Kidney epithelial cell (primary cell): ENCODE measurements at regions not wholly inside any gene's neighbourhood (a gene's known extent, or its start where the extent isn't known, plus 50 kb on each side); places are given as distances from the start of the nearest gene placed in this dataset.
A peak's percentile ranks its signal among the peaks of the same experiment; 100 is the strongest.

Experiments
- DNase-seq: peaks from one replicate; pipeline ENCODE4 v3.0.0-alpha.2; 2010; ENCODE audit warnings: low read depth
- H3K27me3 ChIP-seq: 2 replicates; pipeline ENCODE4 v1.6.0; 2011; ENCODE audit warnings: low read length; ENCODE audit not compliant: control insufficient read depth, insufficient read depth
- H3K36me3 ChIP-seq: 2 replicates; pipeline ENCODE4 v1.5.1; 2011; ENCODE audit warnings: low read length; ENCODE audit not compliant: control insufficient read depth, insufficient read depth
- H3K4me3 ChIP-seq: 2 replicates; pipeline ENCODE4 v1.5.1; 2011; ENCODE audit warnings: low read depth, mild to moderate bottlenecking, control low read depth, low read length
- CTCF ChIP-seq: IDR thresholded peaks from 2 replicates; pipeline ENCODE4 v1.5.1; 2011; ENCODE audit warnings: mild to moderate bottlenecking, moderate library complexity, low read length, control low read depth, inconsistent platforms; ENCODE audit not compliant: insufficient read depth, poor library complexity, severe bottlenecking

GRCh38 chr18:56258178-56258577 is 380.2 kb downstream of the TXNL1 start:
- Histone ChIP-seq H3K4me3 (no peak overlapping the region), H3K27me3 (no peaks in the 10 kb centered on the region), H3K36me3 (no peaks in the 10 kb centered on the region)
- TF ChIP-seq CTCF: no peak
- DNase-seq: no peak

GRCh38 chr18:56257205-56257604 is 381.2 kb downstream of the TXNL1 start:
- Histone ChIP-seq H3K36me3 (no peaks in the 10 kb centered on the region), H3K27me3 (no peaks in the 10 kb centered on the region), H3K4me3 (no peak overlapping the region)
- DNase-seq: peak; percentile 37
- no peak for TF ChIP-seq CTCF

GRCh38 chr18:56256659-56257058 is 381.7 kb downstream of the TXNL1 start:
- no peak for TF ChIP-seq CTCF
- no peak for DNase-seq
- Histone ChIP-seq H3K36me3 (no peaks in the 10 kb centered on the region), H3K4me3 (no peak overlapping the region), H3K27me3 (no peaks in the 10 kb centered on the region)

GRCh38 chr18:56255381-56255780 is 383.0 kb downstream of the TXNL1 start:
- H3K27me3 ChIP-seq: no peaks in the 10 kb centered on the region
- no peak for TF ChIP-seq CTCF
- no peak for DNase-seq
- H3K4me3 ChIP-seq: no peak overlapping the region
- no peaks in the 10 kb centered on the region for H3K36me3 ChIP-seq

GRCh38 chr18:56252456-56252855 is 385.9 kb downstream of the TXNL1 start:
- H3K36me3 ChIP-seq: no peaks in the 10 kb centered on the region
- DNase-seq: no peak
- H3K27me3 ChIP-seq: no peaks in the 10 kb centered on the region
- no peak for TF ChIP-seq CTCF
- H3K4me3 ChIP-seq: no peak overlapping the region

GRCh38 chr18:56248610-56249235 is 389.7 kb downstream of the TXNL1 start:
- TF ChIP-seq CTCF: no peak
- no peaks in the 10 kb centered on the region for H3K36me3 ChIP-seq
- no peaks in the 10 kb centered on the region for H3K27me3 ChIP-seq
- DNase-seq: no peak
- H3K4me3 ChIP-seq: no peak overlapping the region
